ENCODE measurements at regions not wholly inside any gene's neighbourhood (a gene's known extent, or its start where the extent isn't known, plus 50 kb on each side); places are given as distances from the start of the nearest gene placed in this dataset.

DNA sequence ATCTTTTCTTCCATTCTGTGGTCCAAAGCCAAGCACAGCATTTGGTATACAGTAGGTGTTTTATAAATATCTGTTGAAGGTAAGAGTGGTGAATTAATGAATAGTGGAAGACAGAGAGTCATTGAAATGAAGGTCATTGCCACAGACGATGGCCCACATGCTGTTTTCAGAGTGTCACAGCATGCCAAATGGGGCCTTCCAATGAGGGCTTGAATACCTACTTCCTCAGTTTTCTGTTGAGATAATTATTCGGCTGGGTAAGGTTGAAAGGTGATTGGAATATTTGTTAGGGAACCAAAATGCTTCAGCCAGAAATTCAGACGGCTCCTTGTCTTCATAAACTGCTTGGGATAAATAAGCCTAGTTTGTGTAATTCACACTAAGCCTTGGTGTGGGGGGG is 205.3 kb upstream of the TBL1XR1 start:
- TF ChIP-seq, protein P1, sequence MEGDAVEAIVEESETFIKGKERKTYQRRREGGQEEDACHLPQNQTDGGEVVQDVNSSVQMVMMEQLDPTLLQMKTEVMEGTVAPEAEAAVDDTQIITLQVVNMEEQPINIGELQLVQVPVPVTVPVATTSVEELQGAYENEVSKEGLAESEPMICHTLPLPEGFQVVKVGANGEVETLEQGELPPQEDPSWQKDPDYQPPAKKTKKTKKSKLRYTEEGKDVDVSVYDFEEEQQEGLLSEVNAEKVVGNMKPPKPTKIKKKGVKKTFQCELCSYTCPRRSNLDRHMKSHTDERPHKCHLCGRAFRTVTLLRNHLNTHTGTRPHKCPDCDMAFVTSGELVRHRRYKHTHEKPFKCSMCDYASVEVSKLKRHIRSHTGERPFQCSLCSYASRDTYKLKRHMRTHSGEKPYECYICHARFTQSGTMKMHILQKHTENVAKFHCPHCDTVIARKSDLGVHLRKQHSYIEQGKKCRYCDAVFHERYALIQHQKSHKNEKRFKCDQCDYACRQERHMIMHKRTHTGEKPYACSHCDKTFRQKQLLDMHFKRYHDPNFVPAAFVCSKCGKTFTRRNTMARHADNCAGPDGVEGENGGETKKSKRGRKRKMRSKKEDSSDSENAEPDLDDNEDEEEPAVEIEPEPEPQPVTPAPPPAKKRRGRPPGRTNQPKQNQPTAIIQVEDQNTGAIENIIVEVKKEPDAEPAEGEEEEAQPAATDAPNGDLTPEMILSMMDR (conservative IDR thresholded peaks at IDR 0.05; ENCODE audit: low read depth, low read length): no peak
- no peak for TF ChIP-seq EZH2 (IDR thresholded peaks at IDR 0.05; ENCODE audit: borderline replicate concordance, low read depth, low read length, poor library complexity, severe bottlenecking)

Data from A673 (cell line).